ENCODE measurements at regions not wholly inside any gene's neighbourhood (a gene's known extent, or its start where the extent isn't known, plus 50 kb on each side); places are given as distances from the start of the nearest gene placed in this dataset.
"Not testable (repeated sequence)": the region's sequence is repeated elsewhere in the genome, so short reads cannot be mapped to it uniquely, and the experiment has no call there.

DNA sequence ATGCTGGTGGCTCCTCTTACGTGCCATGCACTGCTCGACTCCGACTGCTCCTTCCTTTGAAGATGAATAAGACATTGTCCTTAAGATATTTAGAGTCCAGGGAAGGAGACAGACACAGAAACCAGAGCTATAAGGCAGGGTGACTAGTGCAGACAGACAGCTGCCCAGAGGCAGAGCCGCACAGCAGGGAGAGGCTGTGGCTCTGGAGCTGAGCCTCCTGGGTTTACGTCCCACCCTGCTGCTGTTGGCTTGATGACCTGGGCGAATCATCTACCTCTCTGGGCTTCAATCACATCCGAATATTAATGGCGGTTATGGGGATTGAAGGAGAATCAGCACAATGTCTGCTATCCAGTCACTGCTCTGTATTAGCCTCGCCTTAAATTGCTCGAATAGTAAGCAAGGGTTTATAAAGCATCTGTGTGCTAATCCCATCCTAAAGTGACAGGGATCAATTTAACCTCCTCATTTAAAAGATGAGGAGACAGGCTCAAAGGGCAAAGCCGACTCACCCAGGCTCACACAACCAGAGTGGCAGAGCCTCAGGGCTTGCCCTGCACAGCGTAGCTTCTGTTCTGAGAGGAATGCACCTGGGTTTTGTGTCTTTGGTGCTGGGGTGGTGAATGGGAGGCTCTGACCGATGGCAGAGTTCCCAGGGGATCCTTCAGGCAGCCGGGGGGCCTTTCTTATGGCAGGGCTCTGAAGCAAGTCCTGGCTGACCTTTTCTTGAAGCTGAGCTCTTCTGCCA lies 284.1 kb downstream of the MYCN start:
- peaks cover 20% of the 10 kb centered on the region for H3K4me1 ChIP-seq (ENCODE audit: control insufficient read depth, insufficient read depth, low read length)
- no peak overlapping the region for H3K4me3 ChIP-seq (ENCODE audit: low read depth, low read length)
- no peak overlapping the region for H3K27ac ChIP-seq (ENCODE audit: low read depth, low read length)
- H3K36me3 ChIP-seq (ENCODE audit: control insufficient read depth, insufficient read depth, low read length) = no peaks in the 10 kb centered on the region
- H3K27me3 ChIP-seq (ENCODE audit: control insufficient read depth, insufficient read depth, low read length) = no peaks in the 10 kb centered on the region
- H3K9ac ChIP-seq (ENCODE audit: low read length) = no peak overlapping the region
- H3K9me3 ChIP-seq (ENCODE audit: control insufficient read depth, insufficient read depth, low read depth, low read length) = no peaks in the 10 kb centered on the region

DNA sequence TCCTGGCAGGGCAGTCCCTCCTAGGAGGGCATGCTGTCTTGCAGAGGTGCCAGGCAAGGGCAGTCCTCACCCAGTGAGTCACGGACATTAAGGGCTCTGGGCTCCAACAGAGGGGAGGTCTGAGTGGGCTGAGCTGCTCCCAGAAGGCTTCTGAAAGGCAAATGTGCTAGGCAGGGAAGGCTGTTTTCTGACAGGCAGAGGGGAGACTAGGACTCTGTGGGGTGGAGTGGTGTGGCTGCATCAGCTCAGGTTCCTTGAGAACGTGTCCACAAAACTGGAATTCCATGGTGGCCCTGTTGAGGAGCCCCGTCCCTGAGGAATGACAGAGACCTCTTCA lies 283.5 kb downstream of the MYCN start:
- no peaks in the 10 kb centered on the region for H3K27me3 ChIP-seq (ENCODE audit: control insufficient read depth, insufficient read depth, low read length)
- no peak overlapping the region for H3K27ac ChIP-seq (ENCODE audit: low read depth, low read length)
- H3K4me3 ChIP-seq (ENCODE audit: low read depth, low read length) = no peak overlapping the region
- H3K9me3 ChIP-seq (ENCODE audit: control insufficient read depth, insufficient read depth, low read depth, low read length) = no peaks in the 10 kb centered on the region
- H3K4me1 ChIP-seq (ENCODE audit: control insufficient read depth, insufficient read depth, low read length) = peaks cover 25% of the 10 kb centered on the region
- no peak overlapping the region for H3K9ac ChIP-seq (ENCODE audit: low read length)
- no peaks in the 10 kb centered on the region for H3K36me3 ChIP-seq (ENCODE audit: control insufficient read depth, insufficient read depth, low read length)

DNA sequence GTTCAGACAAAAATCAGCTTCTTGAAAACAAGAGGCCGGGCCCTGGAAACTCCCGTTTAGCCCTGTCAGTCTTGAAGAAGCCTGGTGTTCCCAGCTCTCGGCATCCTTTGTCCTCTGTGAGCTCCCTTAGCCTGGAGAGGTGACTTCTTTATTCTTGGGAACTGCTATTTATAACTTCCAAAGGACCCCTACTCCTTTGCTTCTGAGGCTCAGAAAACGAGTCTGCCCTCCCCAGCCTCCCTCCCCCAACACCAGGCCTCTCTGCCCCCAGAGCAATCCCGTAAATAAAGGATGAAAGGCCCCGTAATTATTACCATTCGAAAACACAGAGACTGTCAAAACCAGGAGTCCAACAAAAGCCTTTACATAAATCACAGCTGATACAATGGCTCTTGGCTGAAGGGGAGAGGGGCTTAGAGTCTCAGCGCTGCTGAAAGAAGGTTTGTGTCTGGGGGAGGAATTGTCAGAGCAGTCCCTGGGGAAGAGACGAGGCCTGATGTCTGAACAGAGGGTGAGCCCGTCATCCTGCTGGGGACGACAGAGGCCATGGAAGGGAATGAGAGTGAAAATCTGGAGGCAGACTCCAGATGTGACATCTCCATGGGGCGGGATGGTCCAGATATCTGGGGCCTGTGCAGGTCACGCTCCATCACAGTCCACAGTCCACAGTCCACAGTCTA lies 283.0 kb downstream of the MYCN start:
- peaks cover 29% of the 10 kb centered on the region for H3K4me1 ChIP-seq (ENCODE audit: control insufficient read depth, insufficient read depth, low read length)
- H3K27ac ChIP-seq (ENCODE audit: low read depth, low read length) = no peak overlapping the region
- H3K9me3 ChIP-seq (ENCODE audit: control insufficient read depth, insufficient read depth, low read depth, low read length) = no peaks in the 10 kb centered on the region
- H3K4me3 ChIP-seq (ENCODE audit: low read depth, low read length) = no peak overlapping the region
- H3K9ac ChIP-seq (ENCODE audit: low read length) = no peak overlapping the region
- H3K36me3 ChIP-seq (ENCODE audit: control insufficient read depth, insufficient read depth, low read length) = no peaks in the 10 kb centered on the region
- no peaks in the 10 kb centered on the region for H3K27me3 ChIP-seq (ENCODE audit: control insufficient read depth, insufficient read depth, low read length)

DNA sequence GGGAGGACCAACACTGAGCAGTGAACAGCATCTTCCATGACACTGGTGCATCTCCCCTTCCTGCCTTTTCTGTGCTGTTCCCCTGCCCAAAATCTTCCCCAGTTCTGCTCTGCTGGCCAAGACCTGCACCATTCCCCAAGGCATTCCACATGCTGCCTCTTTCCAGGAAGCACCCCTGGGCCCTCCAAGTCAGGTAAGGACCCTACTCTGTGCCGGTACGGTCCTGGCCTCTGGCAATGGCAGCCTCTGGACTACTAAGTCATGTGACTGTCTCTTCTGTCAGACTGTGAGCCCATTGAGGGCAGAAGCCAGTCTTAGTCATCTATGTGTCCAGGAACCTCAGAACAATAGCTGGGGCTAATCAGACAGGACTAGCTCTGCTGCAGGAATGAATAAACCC lies 282.0 kb downstream of the MYCN start:
- no peaks in the 10 kb centered on the region for H3K9me3 ChIP-seq (ENCODE audit: control insufficient read depth, insufficient read depth, low read depth, low read length)
- H3K27me3 ChIP-seq (ENCODE audit: control insufficient read depth, insufficient read depth, low read length) = no peaks in the 10 kb centered on the region
- no peak overlapping the region for H3K9ac ChIP-seq (ENCODE audit: low read length)
- peaks cover 24% of the 10 kb centered on the region for H3K4me1 ChIP-seq (ENCODE audit: control insufficient read depth, insufficient read depth, low read length)
- H3K36me3 ChIP-seq (ENCODE audit: control insufficient read depth, insufficient read depth, low read length) = no peaks in the 10 kb centered on the region
- no peak overlapping the region for H3K27ac ChIP-seq (ENCODE audit: low read depth, low read length)
- H3K4me3 ChIP-seq (ENCODE audit: low read depth, low read length) = no peak overlapping the region

DNA sequence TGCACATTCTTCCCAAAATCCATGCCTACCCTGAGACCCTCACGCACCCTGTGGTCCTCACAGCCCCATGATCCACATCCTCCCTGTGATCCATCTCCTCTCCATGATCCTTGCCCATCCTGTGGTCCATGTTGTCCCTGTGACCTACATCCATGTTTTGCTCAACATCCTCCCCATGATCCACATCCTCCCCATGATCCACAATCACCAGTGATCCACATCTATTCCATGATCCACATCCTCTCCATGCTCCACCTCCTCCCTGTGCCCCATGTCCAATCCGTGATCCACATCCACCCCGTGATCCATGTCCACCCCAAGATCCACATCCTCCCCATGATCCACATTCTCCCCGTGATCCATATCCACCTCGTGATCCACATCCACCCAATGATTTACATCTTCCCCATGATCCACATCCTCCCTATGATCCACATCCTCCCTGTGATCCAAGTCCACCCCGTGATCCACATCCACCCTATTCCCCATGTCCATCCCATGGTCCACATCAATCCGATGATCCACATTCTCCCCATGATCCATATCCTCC lies 281.2 kb downstream of the MYCN start:
- Histone ChIP-seq H3K36me3 (ENCODE audit: control insufficient read depth, insufficient read depth, low read length) (no peaks in the 10 kb centered on the region), H3K27ac (ENCODE audit: low read depth, low read length) (no peak overlapping the region), H3K4me3 (ENCODE audit: low read depth, low read length) (no peak overlapping the region), H3K9me3 (ENCODE audit: control insufficient read depth, insufficient read depth, low read depth, low read length) (no peaks in the 10 kb centered on the region), H3K27me3 (ENCODE audit: control insufficient read depth, insufficient read depth, low read length) (no peaks in the 10 kb centered on the region), H3K4me1 (ENCODE audit: control insufficient read depth, insufficient read depth, low read length) (peaks cover 16% of the 10 kb centered on the region), H3K9ac (ENCODE audit: low read length) (no peak overlapping the region)

DNA sequence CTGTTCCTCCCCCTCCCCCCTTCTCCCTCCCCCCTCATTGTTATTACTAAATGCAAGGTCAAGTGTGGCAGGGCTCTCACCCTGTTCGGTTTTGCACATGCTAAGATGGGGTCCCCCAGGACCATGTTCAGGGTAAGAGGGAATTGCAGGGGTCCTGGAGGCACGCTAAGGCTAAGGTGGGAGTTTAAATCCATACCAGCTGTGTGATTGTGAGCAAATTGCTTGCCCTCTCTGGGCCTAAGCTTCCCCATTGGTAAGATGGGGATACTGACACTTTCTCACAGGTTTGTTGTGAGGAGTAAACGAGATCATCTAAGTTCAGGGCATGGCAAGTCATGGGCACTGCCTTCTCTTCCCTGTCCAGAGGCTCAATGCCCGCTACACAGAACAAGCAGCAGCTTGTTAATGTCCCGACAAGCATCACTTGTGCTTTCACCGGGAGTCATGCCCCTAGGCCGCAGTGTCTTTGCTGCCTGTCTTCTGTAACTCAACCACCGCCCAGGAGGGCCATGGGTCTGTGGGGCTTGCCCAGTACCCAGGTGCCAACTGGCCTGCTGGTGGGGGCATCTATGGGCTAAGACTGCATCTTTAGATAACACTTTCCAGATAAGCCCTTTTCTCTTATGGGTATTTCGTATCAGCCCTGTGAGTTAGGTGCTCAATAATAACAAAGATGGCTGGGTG lies 279.1 kb downstream of the MYCN start:
- Histone ChIP-seq H3K27ac (ENCODE audit: low read depth, low read length) (no peak overlapping the region), H3K36me3 (ENCODE audit: control insufficient read depth, insufficient read depth, low read length) (no peaks in the 10 kb centered on the region), H3K9ac (ENCODE audit: low read length) (no peak overlapping the region), H3K9me3 (ENCODE audit: control insufficient read depth, insufficient read depth, low read depth, low read length) (no peaks in the 10 kb centered on the region), H3K4me3 (ENCODE audit: low read depth, low read length) (no peak overlapping the region), H3K4me1 (ENCODE audit: control insufficient read depth, insufficient read depth, low read length) (peaks cover 16% of the 10 kb centered on the region), H3K27me3 (ENCODE audit: control insufficient read depth, insufficient read depth, low read length) (no peaks in the 10 kb centered on the region)

DNA sequence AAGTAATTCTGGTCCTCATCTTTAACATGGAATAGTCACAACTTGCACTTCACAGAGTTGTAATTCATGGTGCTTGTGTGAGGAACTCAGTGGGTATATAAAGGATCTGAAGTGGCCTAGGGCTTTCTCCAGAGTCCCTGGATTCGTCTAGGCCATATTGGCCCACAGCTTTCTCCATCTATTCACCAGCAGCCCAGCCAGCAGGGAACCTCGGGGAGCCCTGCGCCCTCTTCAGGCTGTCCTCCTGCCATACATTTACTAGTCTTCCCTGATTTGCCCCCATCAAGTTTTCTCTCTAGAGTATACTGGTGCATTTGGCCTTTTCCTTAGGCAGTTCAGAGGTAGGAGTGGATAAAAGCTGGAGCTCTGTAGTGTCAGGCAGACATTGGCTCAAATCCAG lies 278.3 kb downstream of the MYCN start:
- Histone ChIP-seq H3K27ac (ENCODE audit: low read depth, low read length) (no peak overlapping the region), H3K36me3 (ENCODE audit: control insufficient read depth, insufficient read depth, low read length) (no peaks in the 10 kb centered on the region), H3K9me3 (ENCODE audit: control insufficient read depth, insufficient read depth, low read depth, low read length) (no peaks in the 10 kb centered on the region), H3K9ac (ENCODE audit: low read length) (no peak overlapping the region), H3K4me3 (ENCODE audit: low read depth, low read length) (no peak overlapping the region), H3K27me3 (ENCODE audit: control insufficient read depth, insufficient read depth, low read length) (no peaks in the 10 kb centered on the region), H3K4me1 (ENCODE audit: control insufficient read depth, insufficient read depth, low read length) (peaks cover 16% of the 10 kb centered on the region)

DNA sequence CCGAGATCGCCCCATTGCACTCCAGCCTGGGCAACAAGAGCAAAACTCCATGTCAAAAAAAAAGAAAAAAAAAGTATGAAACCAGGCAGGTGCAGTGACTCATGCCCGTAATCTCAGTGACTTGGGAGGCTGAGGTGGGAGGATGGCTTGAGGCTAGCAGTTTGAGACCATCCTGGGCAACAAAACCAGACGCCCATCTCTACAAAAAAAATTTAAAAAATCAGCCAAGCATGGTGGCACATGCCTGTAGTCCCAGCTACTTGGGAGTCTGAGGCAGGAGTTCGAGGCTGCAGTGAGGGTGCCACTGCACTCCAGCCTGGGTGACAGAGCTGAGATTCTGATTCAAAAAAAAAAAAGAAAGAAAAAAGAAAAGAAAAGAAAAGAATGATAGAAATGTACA lies 277.8 kb downstream of the MYCN start:
- H3K4me3 ChIP-seq (ENCODE audit: low read depth, low read length) = no peak overlapping the region
- no peaks in the 10 kb centered on the region for H3K36me3 ChIP-seq (ENCODE audit: control insufficient read depth, insufficient read depth, low read length)
- peaks cover 12% of the 10 kb centered on the region for H3K4me1 ChIP-seq (ENCODE audit: control insufficient read depth, insufficient read depth, low read length)
- H3K27ac ChIP-seq (ENCODE audit: low read depth, low read length) = no peak overlapping the region
- H3K9me3 ChIP-seq (ENCODE audit: control insufficient read depth, insufficient read depth, low read depth, low read length) = no peaks in the 10 kb centered on the region
- H3K9ac ChIP-seq (ENCODE audit: low read length) = no peak overlapping the region
- no peaks in the 10 kb centered on the region for H3K27me3 ChIP-seq (ENCODE audit: control insufficient read depth, insufficient read depth, low read length)

DNA sequence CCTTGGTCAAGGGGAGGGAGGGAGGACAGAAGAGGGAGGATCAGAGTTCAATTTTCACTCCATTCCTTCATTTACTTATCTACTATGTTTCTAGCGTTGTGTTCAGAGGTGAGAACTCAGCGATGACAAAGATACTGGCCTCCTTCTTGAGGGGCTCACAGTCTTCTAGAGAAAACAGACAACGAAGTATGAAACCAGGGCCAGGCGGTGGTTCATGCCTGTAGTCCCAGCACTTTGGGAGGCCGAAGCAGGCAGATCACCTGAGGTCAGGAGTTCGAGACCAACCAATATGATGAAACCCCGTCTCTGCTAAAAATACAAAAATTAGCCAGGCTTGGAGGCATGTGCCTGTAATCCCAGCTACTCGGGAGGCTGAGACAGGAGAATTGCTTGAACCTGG lies 277.4 kb downstream of the MYCN start:
- H3K4me3 ChIP-seq (ENCODE audit: low read depth, low read length); H3K27me3 ChIP-seq (ENCODE audit: control insufficient read depth, insufficient read depth, low read length); H3K27ac ChIP-seq (ENCODE audit: low read depth, low read length); H3K9ac ChIP-seq (ENCODE audit: low read length); H3K9me3 ChIP-seq (ENCODE audit: control insufficient read depth, insufficient read depth, low read depth, low read length); H3K36me3 ChIP-seq (ENCODE audit: control insufficient read depth, insufficient read depth, low read length): not testable (repeated sequence)
- peaks cover 12% of the 10 kb centered on the region for H3K4me1 ChIP-seq (ENCODE audit: control insufficient read depth, insufficient read depth, low read length)

DNA sequence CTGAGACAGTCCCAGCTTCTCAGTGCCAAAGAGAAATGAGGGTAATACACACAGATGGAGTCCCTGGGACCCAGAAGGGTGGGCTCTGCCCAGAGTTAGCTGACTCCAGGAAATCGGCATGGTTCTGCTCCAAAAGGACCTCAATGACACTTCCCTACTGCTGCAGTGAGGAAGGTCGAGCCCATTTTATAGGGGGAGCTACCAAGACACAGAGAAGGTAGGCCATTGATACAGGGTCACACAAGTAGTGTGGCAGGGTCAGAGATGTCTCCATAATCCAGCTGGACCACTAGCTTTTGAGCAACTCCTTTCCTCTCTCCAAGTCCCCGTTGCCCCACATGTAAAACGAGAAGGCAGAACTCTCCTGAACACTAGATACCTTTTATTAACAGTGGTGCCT lies 276.9 kb downstream of the MYCN start:
- Histone ChIP-seq H3K27ac (ENCODE audit: low read depth, low read length) (no peak overlapping the region), H3K9ac (ENCODE audit: low read length) (no peak overlapping the region), H3K36me3 (ENCODE audit: control insufficient read depth, insufficient read depth, low read length) (no peaks in the 10 kb centered on the region), H3K27me3 (ENCODE audit: control insufficient read depth, insufficient read depth, low read length) (no peaks in the 10 kb centered on the region), H3K4me1 (ENCODE audit: control insufficient read depth, insufficient read depth, low read length) (peaks cover 12% of the 10 kb centered on the region), H3K4me3 (ENCODE audit: low read depth, low read length) (no peak overlapping the region), H3K9me3 (ENCODE audit: control insufficient read depth, insufficient read depth, low read depth, low read length) (no peaks in the 10 kb centered on the region)

DNA sequence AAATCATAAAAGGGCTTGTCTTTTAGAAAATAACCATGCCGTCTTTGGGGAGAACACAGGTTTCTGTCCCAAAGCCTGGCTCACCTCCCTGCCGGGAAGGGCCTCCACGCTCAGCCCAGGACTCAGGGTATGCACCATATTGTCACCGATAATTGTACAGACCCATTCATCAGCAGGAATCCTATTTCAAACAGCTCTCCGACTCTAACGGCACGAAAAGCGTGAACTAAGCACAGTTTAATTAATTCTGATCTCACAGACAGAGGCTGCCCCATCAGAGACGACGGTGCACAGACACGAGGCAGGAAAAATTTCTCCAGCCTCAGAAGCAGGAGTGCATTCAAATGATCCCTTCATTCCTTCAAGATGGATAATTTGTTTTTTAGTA lies 276.2 kb downstream of the MYCN start:
- Histone ChIP-seq H3K27ac (ENCODE audit: low read depth, low read length) (no peak overlapping the region), H3K9me3 (ENCODE audit: control insufficient read depth, insufficient read depth, low read depth, low read length) (peaks cover 3% of the 10 kb centered on the region; the same call in 1 of the 2 replicates), H3K36me3 (ENCODE audit: control insufficient read depth, insufficient read depth, low read length) (no peaks in the 10 kb centered on the region), H3K27me3 (ENCODE audit: control insufficient read depth, insufficient read depth, low read length) (no peaks in the 10 kb centered on the region), H3K4me1 (ENCODE audit: control insufficient read depth, insufficient read depth, low read length) (peaks cover 12% of the 10 kb centered on the region), H3K4me3 (ENCODE audit: low read depth, low read length) (no peak overlapping the region), H3K9ac (ENCODE audit: low read length) (no peak overlapping the region)
